ENCODE measurements at regions not wholly inside any gene's neighbourhood (a gene's known extent, or its start where the extent isn't known, plus 50 kb on each side); places are given as distances from the start of the nearest gene placed in this dataset.
A peak's percentile ranks its signal among the peaks of the same experiment; 100 is the strongest.

DNA sequence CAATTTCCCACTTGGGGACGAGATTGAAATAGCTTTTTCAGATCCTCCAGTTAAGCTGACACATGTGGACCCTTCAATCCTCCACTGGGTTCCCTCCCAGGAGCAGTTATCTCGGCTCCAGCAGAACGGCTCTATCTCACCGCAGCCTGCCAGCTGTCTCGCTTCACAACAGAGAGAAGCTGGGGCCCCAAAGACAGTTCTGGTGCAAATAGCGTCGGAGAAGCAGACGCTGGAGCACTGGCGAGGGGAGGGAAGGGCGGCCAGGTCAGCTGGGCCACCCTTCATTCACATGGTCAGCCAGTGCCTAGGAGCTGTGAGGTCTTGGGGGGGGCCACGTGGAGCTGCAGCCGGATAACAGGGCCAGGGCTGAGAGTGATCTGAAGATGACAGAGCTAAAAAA lies 141.3 kb upstream of the SDK2 start:
- DNase-seq (ENCODE audit: low read depth): no peak

DNA sequence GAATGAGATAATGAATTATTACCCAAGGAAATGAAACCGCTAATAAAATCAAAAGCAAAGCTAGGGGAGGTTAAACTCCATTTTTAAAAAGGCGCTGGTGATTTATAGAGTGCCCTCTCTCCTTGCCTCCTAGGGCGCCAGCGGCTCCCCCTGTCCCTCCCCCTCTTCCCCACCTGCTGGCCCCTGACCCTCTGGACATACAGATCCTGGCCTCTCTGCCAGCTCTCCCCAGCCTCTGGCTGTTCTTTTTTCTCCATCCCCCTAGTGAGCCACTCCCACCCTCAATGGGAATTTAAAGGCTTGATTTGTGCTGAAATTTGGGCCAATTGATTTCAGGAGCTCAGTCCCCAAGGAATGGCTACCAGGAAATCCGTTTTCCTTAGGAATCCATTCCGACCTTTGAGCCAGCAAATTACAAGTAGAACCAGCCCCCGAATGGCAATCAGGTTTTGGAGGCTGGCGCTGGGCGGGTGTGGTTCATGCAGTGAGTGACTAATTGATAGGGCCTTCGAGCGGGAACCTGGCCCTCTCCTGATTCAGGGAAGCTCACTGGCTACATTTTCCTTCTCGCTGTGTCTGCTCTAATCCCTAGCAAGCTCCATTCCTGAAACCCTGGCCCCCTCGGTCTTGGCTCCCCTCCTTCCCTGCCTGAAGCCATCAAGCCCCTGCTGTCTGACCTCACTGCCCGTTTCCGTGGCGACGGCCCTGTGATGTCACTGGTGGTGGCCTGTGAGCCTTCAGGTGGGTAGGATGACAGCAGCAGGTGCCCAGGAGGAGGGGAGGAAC lies 141.9 kb upstream of the SDK2 start:
- no peak for DNase-seq (ENCODE audit: low read depth)

DNA sequence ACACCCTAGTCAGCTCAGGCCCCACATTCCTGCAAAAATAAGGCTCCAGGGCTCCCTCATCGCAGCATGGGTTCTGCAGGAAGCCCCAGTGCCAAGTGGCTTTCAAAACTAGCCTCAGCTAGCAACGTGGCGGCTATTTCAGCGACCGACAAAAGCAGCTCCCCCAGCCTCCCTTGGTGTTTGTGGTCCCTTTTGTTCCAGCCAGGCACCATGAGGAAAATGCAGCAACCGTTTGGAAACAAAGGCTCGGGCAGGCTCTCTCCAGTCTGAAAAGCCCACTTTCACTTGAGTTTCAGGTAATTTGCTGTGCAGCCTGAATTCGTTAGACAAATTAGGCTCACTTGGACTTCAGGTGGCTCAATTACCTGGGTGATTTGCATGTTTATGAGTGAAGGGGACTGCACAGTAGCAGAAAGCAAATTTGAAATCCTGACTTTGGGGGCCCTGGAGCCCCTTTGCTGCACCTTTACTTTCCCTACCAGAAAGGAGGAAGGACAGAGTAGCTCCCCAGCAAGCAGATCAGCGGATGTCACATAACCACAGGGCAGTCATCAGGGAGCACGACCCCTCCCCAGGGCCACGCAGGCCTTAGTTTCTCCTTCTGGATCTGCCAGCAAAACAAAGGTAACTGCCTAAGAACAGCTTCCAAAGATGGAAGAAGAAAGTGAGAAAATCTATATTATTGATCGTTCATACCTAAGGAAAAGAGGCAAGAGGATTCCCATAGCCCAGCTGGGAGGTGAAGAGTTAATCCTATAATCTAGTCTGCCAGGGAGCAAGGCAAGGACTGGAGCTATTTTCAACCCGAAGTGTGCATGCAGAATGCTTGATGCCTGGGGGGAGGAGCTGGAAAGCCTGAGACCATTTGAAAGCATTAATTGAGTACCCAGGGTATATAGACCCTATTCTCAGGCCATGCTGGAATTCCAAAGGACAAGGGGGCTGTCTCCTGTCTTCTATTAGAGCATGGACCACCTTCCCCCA lies 143.1 kb upstream of the SDK2 start:
- DNase-seq (ENCODE audit: low read depth): no peak

- DNase-seq (ENCODE audit: low read depth): no peak
These were observed 143.9 kb upstream of the SDK2 start for GRCh38 chr17:73788111-73788510.

DNA sequence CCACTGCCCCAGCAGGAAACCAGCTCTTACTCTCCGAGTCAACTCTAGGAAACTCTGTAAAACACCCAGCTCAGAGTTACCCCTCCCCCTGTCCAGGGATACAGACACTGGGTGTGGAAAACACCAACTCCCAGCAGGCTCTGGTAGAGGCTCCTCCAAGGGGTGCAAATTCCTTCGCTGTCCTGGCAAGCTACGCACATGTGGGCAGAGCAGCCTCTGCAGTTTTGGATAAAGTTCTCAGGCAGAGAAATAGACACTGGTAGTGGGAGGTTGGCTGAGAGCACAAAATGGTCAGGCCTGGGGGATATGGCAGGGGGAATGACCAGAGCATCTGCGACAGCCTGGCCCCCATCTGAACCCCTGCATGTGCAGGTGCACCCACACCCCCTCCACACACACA lies 146.9 kb upstream of the SDK2 start:
- no peak for DNase-seq (ENCODE audit: low read depth)

DNA sequence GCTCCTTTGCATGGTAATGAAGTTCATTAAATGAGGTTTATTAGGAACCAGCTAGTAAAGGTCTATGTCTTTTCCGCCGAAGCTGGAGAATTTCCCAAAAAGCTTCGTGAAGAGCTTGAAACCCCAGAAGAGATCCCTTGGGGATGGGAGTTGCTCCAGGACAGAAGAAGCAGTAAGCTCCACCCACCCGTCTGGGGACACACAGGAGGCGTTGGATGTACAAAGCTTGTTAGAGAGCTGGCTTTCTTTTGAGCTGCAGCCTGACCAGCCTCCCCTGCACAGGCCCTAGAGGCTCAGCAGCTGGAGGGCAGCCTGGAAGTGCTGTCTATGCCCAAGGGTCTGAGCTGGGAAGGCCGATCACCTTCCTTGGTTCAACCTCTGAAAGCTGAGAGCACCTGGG lies 147.4 kb upstream of the SDK2 start:
- DNase-seq (ENCODE audit: low read depth): no peak

GRCh38 chr17:73792994-73793393 lies 148.7 kb upstream of the SDK2 start:
- no peak for DNase-seq (ENCODE audit: low read depth)

GRCh38 chr17:73794336-73794735 lies 150.1 kb upstream of the SDK2 start:
- DNase-seq (ENCODE audit: low read depth): no peak

- DNase-seq (ENCODE audit: low read depth): no peak
These were observed 151.5 kb upstream of the SDK2 start for GRCh38 chr17:73795730-73796129.

- DNase-seq (ENCODE audit: low read depth): no peak
These were observed 153.4 kb upstream of the SDK2 start for GRCh38 chr17:73797594-73798110.

- peak; percentile 96 for DNase-seq (ENCODE audit: low read depth)
These were observed 154.0 kb upstream of the SDK2 start for GRCh38 chr17:73798111-73798748.

DNA sequence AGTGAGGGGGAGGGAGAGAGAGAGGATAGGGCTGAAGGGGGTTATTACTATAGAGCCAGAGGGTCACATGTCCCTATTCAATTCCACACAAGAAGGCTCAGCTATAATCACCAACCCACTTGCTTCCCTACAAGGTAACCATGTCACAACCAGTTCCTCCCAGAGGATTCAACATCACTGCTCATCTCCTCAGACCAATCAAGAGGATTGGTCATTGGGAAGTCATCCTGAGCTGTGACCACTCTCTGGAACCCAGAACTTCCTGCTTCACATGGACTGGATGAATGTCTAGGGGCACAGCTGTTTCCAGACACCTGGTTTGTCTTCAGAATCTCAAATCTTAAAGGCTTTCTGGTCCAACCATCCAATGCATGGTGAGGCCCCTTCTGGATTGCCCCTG lies 154.9 kb upstream of the SDK2 start:
- no peak for DNase-seq (ENCODE audit: low read depth)

DNA sequence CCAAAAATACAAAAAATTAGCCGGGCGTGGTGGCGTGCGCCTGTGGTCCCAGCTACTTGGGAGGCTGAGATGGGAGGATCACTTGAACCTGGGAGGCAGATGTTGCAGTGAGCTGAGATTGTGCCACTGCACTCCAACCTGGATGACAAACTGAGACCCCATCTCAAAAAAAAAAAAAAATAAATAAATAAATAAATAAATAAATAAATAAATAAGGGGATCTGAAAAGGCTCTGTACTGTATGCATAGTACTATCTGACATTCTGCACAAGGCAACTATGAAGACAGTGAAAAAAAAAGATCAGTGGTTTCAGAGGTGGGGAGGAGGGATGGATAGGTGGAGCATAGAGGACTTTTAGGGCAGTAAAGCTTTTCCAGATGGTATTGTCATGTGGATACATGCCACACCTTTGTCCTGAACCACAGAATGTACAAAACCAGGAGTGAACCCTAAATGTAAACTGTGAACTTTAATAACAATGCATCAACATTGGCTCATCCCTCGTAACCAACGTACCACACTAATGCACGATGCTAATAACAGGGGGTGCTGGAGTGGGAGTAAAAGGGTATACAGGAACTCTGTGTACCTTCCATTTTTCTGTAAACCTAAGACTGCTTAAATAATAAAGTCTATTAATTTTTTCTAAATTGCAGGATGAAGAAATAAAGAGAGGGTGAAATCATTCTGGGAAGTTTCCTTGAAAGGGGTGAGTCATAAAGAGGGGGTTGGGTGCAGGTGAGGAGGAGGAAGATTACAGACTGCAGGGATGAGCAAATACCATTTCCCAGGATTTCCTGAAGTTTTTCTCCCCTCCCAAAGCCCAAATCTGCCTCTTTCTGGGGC lies 155.8 kb upstream of the SDK2 start:
- no peak for DNase-seq (ENCODE audit: low read depth)

- no peak for DNase-seq (ENCODE audit: low read depth)
These were observed 156.6 kb upstream of the SDK2 start for GRCh38 chr17:73800893-73801292.

DNA sequence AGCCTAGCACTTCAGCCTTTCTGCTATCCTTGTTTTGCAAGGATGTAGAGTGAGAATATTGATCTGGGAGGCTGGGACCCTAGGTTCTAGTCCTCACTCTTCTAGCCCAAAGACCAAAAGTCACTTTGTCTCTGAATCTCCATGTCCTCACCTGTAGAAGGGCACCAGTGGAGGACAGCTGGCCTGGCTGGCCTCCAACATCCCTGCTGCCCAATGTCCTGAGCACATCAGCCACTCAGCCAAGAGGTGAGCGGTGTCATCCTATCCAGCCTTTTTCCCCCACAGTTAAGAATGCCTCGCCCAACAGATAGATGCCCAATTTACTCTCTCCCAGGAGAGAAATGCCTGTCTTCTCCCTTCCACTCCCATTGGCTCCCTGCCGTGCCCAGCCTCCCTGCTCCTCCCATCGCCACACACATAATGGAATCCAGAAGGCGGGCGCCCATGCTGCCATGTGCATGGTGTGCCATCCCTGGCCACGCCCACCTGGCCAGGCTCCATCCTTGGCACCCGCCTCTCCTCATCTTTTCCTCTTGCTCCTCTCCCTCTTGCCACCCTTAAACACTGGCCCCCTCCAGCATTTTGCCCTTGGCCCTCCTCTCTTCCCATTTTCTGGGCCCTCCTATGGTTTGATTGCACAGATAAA lies 157.3 kb upstream of the SDK2 start:
- no peak for DNase-seq (ENCODE audit: low read depth)

- DNase-seq (ENCODE audit: low read depth): no peak
These were observed 158.1 kb upstream of the SDK2 start for GRCh38 chr17:73802314-73802713.

GRCh38 chr17:73802871-73803270 lies 158.6 kb upstream of the SDK2 start:
- no peak for DNase-seq (ENCODE audit: low read depth)

DNA sequence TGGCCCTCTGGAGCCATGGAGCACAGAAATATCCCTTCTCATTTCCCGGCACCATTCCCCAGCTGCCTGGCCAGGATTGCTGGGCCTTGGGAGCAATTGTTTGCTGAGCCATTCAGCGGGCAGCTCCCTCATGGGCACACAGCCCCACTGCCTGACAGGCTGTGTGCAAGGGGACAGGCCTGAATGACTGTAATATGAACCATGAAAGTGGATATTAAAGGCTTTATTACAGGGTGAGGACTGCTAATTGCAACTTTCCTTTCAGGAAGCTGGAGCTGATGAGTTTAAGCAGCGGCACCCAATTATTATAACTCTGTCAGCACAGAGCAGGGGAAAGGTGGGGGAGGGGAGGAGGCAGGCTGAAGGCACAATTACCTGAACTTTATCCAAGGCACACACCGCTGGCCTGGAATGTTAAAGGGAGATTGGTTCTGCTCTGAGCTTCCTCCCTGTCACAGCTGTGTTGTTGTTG lies 159.8 kb upstream of the SDK2 start:
- DNase-seq (ENCODE audit: low read depth): no peak

DNA sequence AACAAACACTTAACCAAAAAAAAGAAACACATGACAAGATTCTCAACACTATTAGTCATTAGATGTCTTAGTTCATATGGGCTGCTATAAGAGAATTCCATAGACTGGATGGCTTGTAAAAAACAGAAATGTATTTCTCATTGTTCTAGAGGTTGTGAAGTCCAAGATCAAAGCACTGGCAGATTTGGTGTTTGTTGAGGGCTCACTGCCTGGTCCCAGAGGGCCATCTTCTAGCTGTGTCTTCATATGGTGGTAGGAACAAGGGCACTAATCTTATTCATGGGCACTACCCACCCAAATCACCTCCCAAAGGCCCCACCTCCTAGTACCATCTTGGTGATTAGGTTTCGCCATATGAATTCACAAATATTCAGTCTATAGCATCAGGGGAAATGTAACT lies 162.5 kb upstream of the SDK2 start:
- DNase-seq (ENCODE audit: low read depth): no peak

GRCh38 chr17:73813201-73813600 lies 169.0 kb upstream of the SDK2 start:
- DNase-seq (ENCODE audit: low read depth): no peak

GRCh38 chr17:73814075-73814474 lies 169.8 kb upstream of the SDK2 start:
- no peak for DNase-seq (ENCODE audit: low read depth)
